HG02759 (cell line): ENCODE measurements at regions not wholly inside any gene's neighbourhood (a gene's known extent, or its start where the extent isn't known, plus 50 kb on each side); places are given as distances from the start of the nearest gene placed in this dataset.

ENCODE experiments used
- ATAC-seq: cut with Tn5 transposase; IDR thresholded peaks from one replicate; pipeline ENCODE4 v1.9.1; 2021; ENCODE audit warnings: mild to moderate bottlenecking, moderate library complexity; ENCODE audit not compliant: unreplicated experiment

GRCh38 chr2:164182116-164182627 is 439.1 kb downstream of the GRB14 start:
- ATAC-seq = no peak

- no peak for ATAC-seq
Measured at GRCh38 chr2:164178835-164179465, 442.3 kb downstream of the GRB14 start.

- no peak for ATAC-seq
Measured at GRCh38 chr2:164164602-164165001, 428.8 kb upstream of the FIGN start.

- no peak for ATAC-seq
Measured at GRCh38 chr2:164155558-164155957, 419.8 kb upstream of the FIGN start.

- no peak for ATAC-seq
Measured at GRCh38 chr2:164151522-164151921, 415.7 kb upstream of the FIGN start.

- ATAC-seq = no peak
Measured at GRCh38 chr2:164150604-164151003, 414.8 kb upstream of the FIGN start.

- no peak for ATAC-seq
Measured at GRCh38 chr2:164146441-164146840, 410.6 kb upstream of the FIGN start.

GRCh38 chr2:164145093-164145987 is 409.5 kb upstream of the FIGN start:
- ATAC-seq = no peak

GRCh38 chr2:164143183-164143930 is 407.5 kb upstream of the FIGN start:
- no peak for ATAC-seq

- no peak for ATAC-seq
Measured at GRCh38 chr2:164142755-164143154, 406.9 kb upstream of the FIGN start.

GRCh38 chr2:164141271-164141670 is 405.5 kb upstream of the FIGN start:
- no peak for ATAC-seq

GRCh38 chr2:164138750-164139149 is 402.9 kb upstream of the FIGN start:
- ATAC-seq = no peak

GRCh38 chr2:164134336-164134735 is 398.5 kb upstream of the FIGN start:
- ATAC-seq = no peak

- no peak for ATAC-seq
Measured at GRCh38 chr2:164127971-164128527, 392.2 kb upstream of the FIGN start.

- no peak for ATAC-seq
Measured at GRCh38 chr2:164126960-164127660, 391.3 kb upstream of the FIGN start.

GRCh38 chr2:164115806-164116205 is 380.0 kb upstream of the FIGN start:
- no peak for ATAC-seq

GRCh38 chr2:164114937-164115336 is 379.1 kb upstream of the FIGN start:
- ATAC-seq = no peak

- ATAC-seq = no peak
Measured at GRCh38 chr2:164112105-164112504, 376.3 kb upstream of the FIGN start.

GRCh38 chr2:164110515-164110914 is 374.7 kb upstream of the FIGN start:
- ATAC-seq = no peak

- no peak for ATAC-seq
Measured at GRCh38 chr2:164109006-164109405, 373.2 kb upstream of the FIGN start.
